Liver (tissue), 3 donors: ENCODE measurements at regions not wholly inside any gene's neighbourhood (a gene's known extent, or its start where the extent isn't known, plus 50 kb on each side); places are given as distances from the start of the nearest gene placed in this dataset.

Source experiments
- FOXA2 ChIP-seq: IDR thresholded peaks from 2 replicates; pipeline ENCODE4 v1.6.1; 2016; ENCODE audit warnings: antibody characterized with exemption
- GABPA ChIP-seq, 2 donors: IDR thresholded peaks in 1 of 2; conservative IDR thresholded peaks in 1 of 2; 2 replicates each; pipeline ENCODE4 v1.6.1; 2016; ENCODE audit warnings: antibody characterized with exemption in 2 of 2, mild to moderate bottlenecking in 1 of 2, moderate library complexity in 1 of 2
- RAD21 ChIP-seq, 2 donors: IDR thresholded peaks; 2 replicates each; pipeline ENCODE4 v1.6.1; 2016; ENCODE audit warnings: antibody characterized with exemption in 2 of 2, mild to moderate bottlenecking in 2 of 2
- TAF1 ChIP-seq: conservative IDR thresholded peaks from 2 replicates; pipeline ENCODE4 v1.6.1; 2016; ENCODE audit warnings: antibody characterized with exemption, mild to moderate bottlenecking
- YY1 ChIP-seq: IDR thresholded peaks from 2 replicates; pipeline ENCODE4 v1.6.1; 2016; ENCODE audit warnings: antibody characterized with exemption, mild to moderate bottlenecking
- TF ChIP-seq, protein P1 (sequence below): fragments of 150-350 bp; IDR thresholded peaks from 2 replicates; pipeline ENCODE4 v1.5.1; 2017; ENCODE audit warnings: improper control_type of control experiment, low read depth, low read length; ENCODE audit not compliant: missing input control
- TF ChIP-seq, protein P2 (sequence below): IDR thresholded peaks from 2 replicates; pipeline ENCODE4 v1.6.1; 2016; ENCODE audit warnings: antibody characterized with exemption
- donor health status: healthy.
- donor health status: healthy.

DNA sequence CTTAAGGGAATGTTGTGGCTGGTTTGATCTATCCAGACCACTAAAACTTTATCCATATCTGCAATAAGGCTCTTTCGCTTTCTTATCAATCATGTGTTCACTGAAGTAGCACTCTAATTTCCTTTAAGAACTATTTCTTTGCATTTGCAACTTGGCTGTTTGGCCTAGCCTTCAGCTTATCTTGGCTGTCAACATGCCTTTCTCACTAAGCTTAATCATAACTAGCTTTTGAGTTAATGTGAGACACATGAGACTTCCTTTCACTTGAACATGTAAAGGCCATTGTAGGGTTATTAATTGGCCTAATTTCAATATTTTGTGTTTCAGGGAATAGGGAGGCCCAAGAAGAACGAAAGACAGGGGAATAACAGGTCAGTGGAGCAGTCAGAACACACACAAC, 124.7 kb downstream of the TNFSF18 start:
- TF ChIP-seq, protein P1, sequence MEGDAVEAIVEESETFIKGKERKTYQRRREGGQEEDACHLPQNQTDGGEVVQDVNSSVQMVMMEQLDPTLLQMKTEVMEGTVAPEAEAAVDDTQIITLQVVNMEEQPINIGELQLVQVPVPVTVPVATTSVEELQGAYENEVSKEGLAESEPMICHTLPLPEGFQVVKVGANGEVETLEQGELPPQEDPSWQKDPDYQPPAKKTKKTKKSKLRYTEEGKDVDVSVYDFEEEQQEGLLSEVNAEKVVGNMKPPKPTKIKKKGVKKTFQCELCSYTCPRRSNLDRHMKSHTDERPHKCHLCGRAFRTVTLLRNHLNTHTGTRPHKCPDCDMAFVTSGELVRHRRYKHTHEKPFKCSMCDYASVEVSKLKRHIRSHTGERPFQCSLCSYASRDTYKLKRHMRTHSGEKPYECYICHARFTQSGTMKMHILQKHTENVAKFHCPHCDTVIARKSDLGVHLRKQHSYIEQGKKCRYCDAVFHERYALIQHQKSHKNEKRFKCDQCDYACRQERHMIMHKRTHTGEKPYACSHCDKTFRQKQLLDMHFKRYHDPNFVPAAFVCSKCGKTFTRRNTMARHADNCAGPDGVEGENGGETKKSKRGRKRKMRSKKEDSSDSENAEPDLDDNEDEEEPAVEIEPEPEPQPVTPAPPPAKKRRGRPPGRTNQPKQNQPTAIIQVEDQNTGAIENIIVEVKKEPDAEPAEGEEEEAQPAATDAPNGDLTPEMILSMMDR = no peak
- no peak for TF ChIP-seq YY1
- TF ChIP-seq FOXA2 = no peak
- TF ChIP-seq, protein P2, sequence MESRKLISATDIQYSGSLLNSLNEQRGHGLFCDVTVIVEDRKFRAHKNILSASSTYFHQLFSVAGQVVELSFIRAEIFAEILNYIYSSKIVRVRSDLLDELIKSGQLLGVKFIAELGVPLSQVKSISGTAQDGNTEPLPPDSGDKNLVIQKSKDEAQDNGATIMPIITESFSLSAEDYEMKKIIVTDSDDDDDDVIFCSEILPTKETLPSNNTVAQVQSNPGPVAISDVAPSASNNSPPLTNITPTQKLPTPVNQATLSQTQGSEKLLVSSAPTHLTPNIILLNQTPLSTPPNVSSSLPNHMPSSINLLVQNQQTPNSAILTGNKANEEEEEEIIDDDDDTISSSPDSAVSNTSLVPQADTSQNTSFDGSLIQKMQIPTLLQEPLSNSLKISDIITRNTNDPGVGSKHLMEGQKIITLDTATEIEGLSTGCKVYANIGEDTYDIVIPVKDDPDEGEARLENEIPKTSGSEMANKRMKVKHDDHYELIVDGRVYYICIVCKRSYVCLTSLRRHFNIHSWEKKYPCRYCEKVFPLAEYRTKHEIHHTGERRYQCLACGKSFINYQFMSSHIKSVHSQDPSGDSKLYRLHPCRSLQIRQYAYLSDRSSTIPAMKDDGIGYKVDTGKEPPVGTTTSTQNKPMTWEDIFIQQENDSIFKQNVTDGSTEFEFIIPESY = no peak
- TF ChIP-seq GABPA (IDR thresholded peaks at IDR 0.05 in 1 of 2, conservative IDR thresholded peaks at IDR 0.05 in 1 of 2) = no peak
- TF ChIP-seq TAF1 = no peak
- TF ChIP-seq RAD21 (IDR thresholded peaks at IDR 0.05) = no peak
